ENCODE measurements at regions not wholly inside any gene's neighbourhood (a gene's known extent, or its start where the extent isn't known, plus 50 kb on each side); places are given as distances from the start of the nearest gene placed in this dataset.

DNA sequence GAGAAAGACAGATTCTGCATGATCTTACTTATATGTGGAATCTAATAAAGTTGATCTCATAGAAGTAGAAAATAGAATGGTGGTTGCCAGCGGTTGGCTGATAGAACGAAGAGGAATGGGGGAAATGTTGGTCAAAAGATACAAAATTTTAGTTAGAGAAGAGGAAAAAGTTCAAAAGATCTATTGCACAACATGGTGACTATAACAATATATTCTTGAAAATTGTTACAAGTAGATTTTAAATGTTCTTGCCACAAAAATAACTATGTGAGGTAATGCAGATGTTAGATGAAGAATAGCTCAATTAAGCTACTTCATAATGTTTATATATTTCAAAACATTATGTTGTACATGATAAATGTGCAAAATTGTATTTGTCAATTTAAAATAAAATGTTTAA lies 112.3 kb upstream of the SMIM30 start:
- TF ChIP-seq CTCF (IDR thresholded peaks at IDR 0.05) (no peak), EZH2 (IDR thresholded peaks at IDR 0.05) (no peak), EZH2phosphoT487 (IDR thresholded peaks at IDR 0.05) (no peak)
